Testis (tissue), 2 donors: ENCODE measurements at regions not wholly inside any gene's neighbourhood (a gene's known extent, or its start where the extent isn't known, plus 50 kb on each side); places are given as distances from the start of the nearest gene placed in this dataset.

Experiments used
- DNase-seq: peaks from one replicate; pipeline ENCODE4 v3.0.0-alpha.2; 2019
- H3K27ac ChIP-seq, 2 donors: fragments of 200-600 bp; sonication (generic); one replicate each; pipeline ENCODE4 v1.5.1; 2019
- H3K27me3 ChIP-seq: fragments of 200-600 bp; sonication (generic); one replicate; pipeline ENCODE4 v1.5.1; 2019
- H3K36me3 ChIP-seq: fragments of 200-600 bp; sonication (generic); one replicate; pipeline ENCODE4 v1.5.1; 2017; ENCODE audit warnings: low read depth; ENCODE audit errors: missing control alignments
- H3K4me1 ChIP-seq: fragments of 200-600 bp; sonication (generic); one replicate; pipeline ENCODE4 v1.5.1; 2019
- H3K4me3 ChIP-seq, 2 donors: fragments of 200-600 bp; sonication (generic); one replicate each; pipeline ENCODE4 v1.5.1; 2017 to 2019
- H3K9me3 ChIP-seq: fragments of 200-600 bp; sonication (generic); one replicate; pipeline ENCODE4 v1.5.1; 2017
- POLR2A ChIP-seq: fragments of 450-650 bp; IDR thresholded peaks from one replicate; pipeline ENCODE4 v1.6.1; 2017; ENCODE audit warnings: antibody characterized with exemption, mild to moderate bottlenecking, moderate library complexity
- WGBS, 2 donors: methylation state at CpG; one replicate each; pipeline ENCODE4 v1.1.5; 2018; 5-methylcytosine and 5-hydroxymethylcytosine counted together
- intact Hi-C: fragments of 100-400 bp; cut with DNase I; formaldehyde crosslinking; loops from one replicate; pipeline ENCODE4 v1.15.1; 2023; ENCODE audit warnings: low total_unique reads
- TF ChIP-seq, protein P1 (sequence below), 3 experiments: fragments of 450-650 bp in 2 of 3; fragments of 200-600 bp in 1 of 3; sonication (generic) in 1 of 3; IDR thresholded peaks; one replicate each; pipeline ENCODE4 v1.5.1; 2016 to 2019; ENCODE audit warnings: antibody characterized with exemption in 3 of 3, mild to moderate bottlenecking in 2 of 3, moderate library complexity in 1 of 3

- Histone ChIP-seq H3K27ac (no peak overlapping the region), H3K4me3 (no peak overlapping the region), H3K4me1 (no peaks in the 10 kb centered on the region), H3K9me3 (no peaks in the 10 kb centered on the region), H3K27me3 (no peaks in the 10 kb centered on the region), H3K36me3 (no peaks in the 10 kb centered on the region)
- 88 to 92% methylated on average over 6 of the region's 6 CpGs for WGBS, 2 donors
- no peak for DNase-seq
- TF ChIP-seq, protein P1, sequence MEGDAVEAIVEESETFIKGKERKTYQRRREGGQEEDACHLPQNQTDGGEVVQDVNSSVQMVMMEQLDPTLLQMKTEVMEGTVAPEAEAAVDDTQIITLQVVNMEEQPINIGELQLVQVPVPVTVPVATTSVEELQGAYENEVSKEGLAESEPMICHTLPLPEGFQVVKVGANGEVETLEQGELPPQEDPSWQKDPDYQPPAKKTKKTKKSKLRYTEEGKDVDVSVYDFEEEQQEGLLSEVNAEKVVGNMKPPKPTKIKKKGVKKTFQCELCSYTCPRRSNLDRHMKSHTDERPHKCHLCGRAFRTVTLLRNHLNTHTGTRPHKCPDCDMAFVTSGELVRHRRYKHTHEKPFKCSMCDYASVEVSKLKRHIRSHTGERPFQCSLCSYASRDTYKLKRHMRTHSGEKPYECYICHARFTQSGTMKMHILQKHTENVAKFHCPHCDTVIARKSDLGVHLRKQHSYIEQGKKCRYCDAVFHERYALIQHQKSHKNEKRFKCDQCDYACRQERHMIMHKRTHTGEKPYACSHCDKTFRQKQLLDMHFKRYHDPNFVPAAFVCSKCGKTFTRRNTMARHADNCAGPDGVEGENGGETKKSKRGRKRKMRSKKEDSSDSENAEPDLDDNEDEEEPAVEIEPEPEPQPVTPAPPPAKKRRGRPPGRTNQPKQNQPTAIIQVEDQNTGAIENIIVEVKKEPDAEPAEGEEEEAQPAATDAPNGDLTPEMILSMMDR (IDR thresholded peaks at IDR 0.05) = no peak
- TF ChIP-seq POLR2A = no peak
- intact Hi-C loops = no loop called here
These were observed 119.5 kb upstream of the PMEPA1 start for GRCh38 chr20:57829336-57829735.

DNA sequence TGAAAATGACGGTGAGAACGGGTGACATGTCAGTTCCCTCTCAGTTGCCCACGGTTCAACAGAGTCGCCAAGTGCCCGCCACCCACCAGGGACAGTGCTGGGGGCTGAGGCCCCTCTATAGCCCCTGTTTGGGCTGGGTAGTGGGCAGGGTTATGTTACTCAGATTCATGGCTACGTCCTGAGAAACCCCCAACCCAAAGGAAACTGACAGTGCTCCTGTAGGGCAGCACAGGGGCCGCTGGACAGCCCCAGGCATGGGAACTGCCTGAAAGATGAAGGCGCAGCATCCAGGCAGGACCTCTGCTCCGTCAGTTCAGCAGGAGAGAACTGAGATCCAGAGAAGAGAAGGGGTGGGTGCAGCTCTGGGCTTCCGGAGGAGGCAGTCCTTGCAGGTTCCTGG is 118.9 kb upstream of the PMEPA1 start:
- Histone ChIP-seq H3K4me1 (no peaks in the 10 kb centered on the region), H3K27ac (no peak overlapping the region), H3K36me3 (no peaks in the 10 kb centered on the region), H3K4me3 (no peak overlapping the region), H3K27me3 (no peaks in the 10 kb centered on the region), H3K9me3 (no peaks in the 10 kb centered on the region)
- WGBS, 2 donors = 92 to 96% methylated on average over 10 of the region's 10 CpGs
- no peak for TF ChIP-seq POLR2A
- TF ChIP-seq, protein P1 (IDR thresholded peaks at IDR 0.05) = no peak
- intact Hi-C loops = no loop called here
- DNase-seq = no peak

GRCh38 chr20:57826666-57827287 is 117.0 kb upstream of the PMEPA1 start:
- H3K27me3 ChIP-seq = no peaks in the 10 kb centered on the region
- 74 to 78% methylated on average over 12 of the region's 12 CpGs for WGBS, 2 donors
- H3K27ac ChIP-seq = no peak overlapping the region
- no peak for DNase-seq
- H3K4me3 ChIP-seq = no peak overlapping the region
- intact Hi-C loops = no loop called here
- H3K9me3 ChIP-seq = no peaks in the 10 kb centered on the region
- TF ChIP-seq, protein P1 (IDR thresholded peaks at IDR 0.05) = no peak
- no peak for TF ChIP-seq POLR2A
- H3K4me1 ChIP-seq = no peaks in the 10 kb centered on the region
- no peaks in the 10 kb centered on the region for H3K36me3 ChIP-seq

GRCh38 chr20:57824909-57825308 is 115.1 kb upstream of the PMEPA1 start:
- 95% methylated on average over 6 of the region's 6 CpGs for WGBS, 2 donors

DNA sequence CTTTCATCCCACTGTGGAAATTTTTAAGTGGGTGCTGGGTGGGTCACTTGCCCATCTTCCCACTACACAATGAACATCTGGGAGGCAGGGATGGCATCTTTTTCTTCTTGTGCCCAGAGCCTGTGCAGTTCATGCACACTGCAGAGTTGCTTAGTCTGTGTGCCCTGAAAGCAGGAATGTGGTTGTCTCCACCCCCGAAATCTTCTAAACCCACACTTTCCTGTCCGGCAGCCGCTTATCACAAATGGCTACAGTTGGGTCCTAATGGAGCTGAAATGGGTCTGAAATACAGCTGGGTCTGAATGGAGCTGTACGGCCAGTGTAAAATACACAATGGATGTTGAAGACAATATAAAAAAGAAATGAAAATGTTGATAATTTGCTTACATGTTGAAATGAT is 112.1 kb upstream of the PMEPA1 start:
- 75 to 79% methylated on average over 4 of the region's 4 CpGs for WGBS, 2 donors
- intact Hi-C loops = no loop called here
- no peaks in the 10 kb centered on the region for H3K27me3 ChIP-seq
- H3K4me1 ChIP-seq = no peaks in the 10 kb centered on the region
- no peak for TF ChIP-seq POLR2A
- TF ChIP-seq, protein P1 (IDR thresholded peaks at IDR 0.05) = no peak
- no peak overlapping the region for H3K27ac ChIP-seq
- H3K9me3 ChIP-seq = no peaks in the 10 kb centered on the region
- DNase-seq = no peak
- H3K36me3 ChIP-seq = no peaks in the 10 kb centered on the region
- no peak overlapping the region for H3K4me3 ChIP-seq

More at GRCh38 chr20:57824909-57825308, 115.1 kb upstream of the PMEPA1 start:
- H3K27ac ChIP-seq = no peak overlapping the region
- intact Hi-C loops = no loop called here
- H3K27me3 ChIP-seq = no peaks in the 10 kb centered on the region
- H3K9me3 ChIP-seq = no peaks in the 10 kb centered on the region
- no peak for DNase-seq
- no peaks in the 10 kb centered on the region for H3K4me1 ChIP-seq
- H3K4me3 ChIP-seq = no peak overlapping the region
- no peaks in the 10 kb centered on the region for H3K36me3 ChIP-seq
- TF ChIP-seq, protein P1 (IDR thresholded peaks at IDR 0.05) = no peak
- no peak for TF ChIP-seq POLR2A
